IMR-90 (cell line): ENCODE measurements at regions not wholly inside any gene's neighbourhood (a gene's known extent, or its start where the extent isn't known, plus 50 kb on each side); places are given as distances from the start of the nearest gene placed in this dataset.

ENCODE experiments used
- BHLHE40 ChIP-seq: fragments of 150-350 bp; IDR thresholded peaks from 2 replicates; pipeline ENCODE4 v1.6.1; 2016; ENCODE audit warnings: mild to moderate bottlenecking, low read depth, low read length
- CEBPB ChIP-seq: IDR thresholded peaks from 2 replicates; pipeline ENCODE4 v1.6.1; 2012; ENCODE audit warnings: low read depth, low read length, improper control_type of control experiment
- FOS ChIP-seq: fragments of 150-350 bp; IDR thresholded peaks from 2 replicates; pipeline ENCODE4 v1.6.1; 2016; ENCODE audit warnings: low read depth, low read length
- MAFK ChIP-seq: IDR thresholded peaks from 2 replicates; pipeline ENCODE4 v1.6.1; 2012; ENCODE audit warnings: low read depth, low read length, improper control_type of control experiment
- NFE2L2 ChIP-seq: fragments of 150-350 bp; IDR thresholded peaks from 2 replicates; pipeline ENCODE4 v1.6.1; 2016; ENCODE audit warnings: low read depth, mild to moderate bottlenecking, low read length
- POLR2A ChIP-seq: IDR thresholded peaks from 2 replicates; pipeline ENCODE4 v1.6.1; 2012; ENCODE audit warnings: mild to moderate bottlenecking, low read depth, low read length
- RCOR1 ChIP-seq: IDR thresholded peaks from 2 replicates; pipeline ENCODE4 v1.6.1; 2012; ENCODE audit warnings: mild to moderate bottlenecking, low read length, improper control_type of control experiment; ENCODE audit not compliant: insufficient replicate concordance
- RFX5 ChIP-seq: IDR thresholded peaks from 2 replicates; pipeline ENCODE4 v1.8.0; 2012; ENCODE audit warnings: low read depth, mild to moderate bottlenecking, low read length, moderate library complexity
- SMC3 ChIP-seq: fragments of 150-350 bp; IDR thresholded peaks from 2 replicates; pipeline ENCODE4 v1.6.1; 2016; ENCODE audit warnings: low read depth, mild to moderate bottlenecking, antibody characterized with exemption, low read length, moderate library complexity
- TF ChIP-seq, protein P1 (sequence below): conservative IDR thresholded peaks from 2 replicates; pipeline ENCODE4 v1.5.1; 2012; ENCODE audit warnings: mild to moderate bottlenecking, low read depth, low read length, improper control_type of control experiment
- TF ChIP-seq, protein P2 (sequence below): fragments of 150-350 bp; IDR thresholded peaks from 2 replicates; pipeline ENCODE4 v1.6.1; 2016; ENCODE audit warnings: low read depth, mild to moderate bottlenecking, low read length, moderate library complexity, borderline replicate concordance
- TF ChIP-seq, protein P3 (sequence below): fragments of 150-350 bp; IDR thresholded peaks from 2 replicates; pipeline ENCODE4 v1.6.1; 2017; ENCODE audit warnings: mild to moderate bottlenecking, antibody characterized with exemption, low read length, low read depth

DNA sequence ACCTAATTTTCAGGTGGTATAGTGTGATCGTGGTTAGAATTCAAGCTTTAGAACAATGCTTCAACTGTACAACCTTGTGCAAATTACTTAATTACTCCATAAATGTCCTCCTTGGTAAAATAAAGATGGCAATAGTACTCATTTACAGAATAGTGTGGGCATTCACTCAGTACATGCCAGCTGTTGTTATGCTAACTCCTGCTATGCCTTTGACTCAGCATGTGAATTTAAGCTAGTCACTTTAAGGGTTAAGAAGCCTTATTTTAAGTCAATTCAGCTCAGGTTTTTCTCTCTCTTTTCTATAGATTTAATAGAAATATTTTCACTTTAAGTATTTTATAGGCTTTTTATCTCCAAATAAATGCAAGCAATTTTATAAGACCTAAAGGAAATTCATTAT lies 335.6 kb upstream of the ITGA1 start:
- TF ChIP-seq CEBPB (no peak), POLR2A (no peak), NFE2L2 (no peak), RFX5 (no peak), MAFK (no peak), RCOR1 (no peak), SMC3 (no peak), FOS (no peak), BHLHE40 (no peak)
- TF ChIP-seq, protein P1, sequence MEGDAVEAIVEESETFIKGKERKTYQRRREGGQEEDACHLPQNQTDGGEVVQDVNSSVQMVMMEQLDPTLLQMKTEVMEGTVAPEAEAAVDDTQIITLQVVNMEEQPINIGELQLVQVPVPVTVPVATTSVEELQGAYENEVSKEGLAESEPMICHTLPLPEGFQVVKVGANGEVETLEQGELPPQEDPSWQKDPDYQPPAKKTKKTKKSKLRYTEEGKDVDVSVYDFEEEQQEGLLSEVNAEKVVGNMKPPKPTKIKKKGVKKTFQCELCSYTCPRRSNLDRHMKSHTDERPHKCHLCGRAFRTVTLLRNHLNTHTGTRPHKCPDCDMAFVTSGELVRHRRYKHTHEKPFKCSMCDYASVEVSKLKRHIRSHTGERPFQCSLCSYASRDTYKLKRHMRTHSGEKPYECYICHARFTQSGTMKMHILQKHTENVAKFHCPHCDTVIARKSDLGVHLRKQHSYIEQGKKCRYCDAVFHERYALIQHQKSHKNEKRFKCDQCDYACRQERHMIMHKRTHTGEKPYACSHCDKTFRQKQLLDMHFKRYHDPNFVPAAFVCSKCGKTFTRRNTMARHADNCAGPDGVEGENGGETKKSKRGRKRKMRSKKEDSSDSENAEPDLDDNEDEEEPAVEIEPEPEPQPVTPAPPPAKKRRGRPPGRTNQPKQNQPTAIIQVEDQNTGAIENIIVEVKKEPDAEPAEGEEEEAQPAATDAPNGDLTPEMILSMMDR: no peak
- TF ChIP-seq, protein P2, sequence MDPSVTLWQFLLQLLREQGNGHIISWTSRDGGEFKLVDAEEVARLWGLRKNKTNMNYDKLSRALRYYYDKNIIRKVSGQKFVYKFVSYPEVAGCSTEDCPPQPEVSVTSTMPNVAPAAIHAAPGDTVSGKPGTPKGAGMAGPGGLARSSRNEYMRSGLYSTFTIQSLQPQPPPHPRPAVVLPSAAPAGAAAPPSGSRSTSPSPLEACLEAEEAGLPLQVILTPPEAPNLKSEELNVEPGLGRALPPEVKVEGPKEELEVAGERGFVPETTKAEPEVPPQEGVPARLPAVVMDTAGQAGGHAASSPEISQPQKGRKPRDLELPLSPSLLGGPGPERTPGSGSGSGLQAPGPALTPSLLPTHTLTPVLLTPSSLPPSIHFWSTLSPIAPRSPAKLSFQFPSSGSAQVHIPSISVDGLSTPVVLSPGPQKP: no peak
- TF ChIP-seq, protein P3, sequence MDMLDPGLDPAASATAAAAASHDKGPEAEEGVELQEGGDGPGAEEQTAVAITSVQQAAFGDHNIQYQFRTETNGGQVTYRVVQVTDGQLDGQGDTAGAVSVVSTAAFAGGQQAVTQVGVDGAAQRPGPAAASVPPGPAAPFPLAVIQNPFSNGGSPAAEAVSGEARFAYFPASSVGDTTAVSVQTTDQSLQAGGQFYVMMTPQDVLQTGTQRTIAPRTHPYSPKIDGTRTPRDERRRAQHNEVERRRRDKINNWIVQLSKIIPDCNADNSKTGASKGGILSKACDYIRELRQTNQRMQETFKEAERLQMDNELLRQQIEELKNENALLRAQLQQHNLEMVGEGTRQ: no peak
